OCI-LY3 (cell line): ENCODE measurements at regions not wholly inside any gene's neighbourhood (a gene's known extent, or its start where the extent isn't known, plus 50 kb on each side); places are given as distances from the start of the nearest gene placed in this dataset.

ENCODE experiments used
- H2AFZ ChIP-seq: fragments of 200-600, 300-600 bp; shearing (Covaris generic); 2 replicates; pipeline ENCODE4 v1.6.0; 2014; ENCODE audit warnings: antibody characterized with exemption, low read depth, low read length
- H3K27ac ChIP-seq: fragments of 200-600, 300-600 bp; sonication (generic); 2 replicates; pipeline ENCODE4 v1.5.1; 2014; ENCODE audit warnings: mild to moderate bottlenecking, low read length, moderate library complexity, mixed read lengths
- H3K27me3 ChIP-seq: fragments of 200-600, 300-600 bp; sonication (generic); 2 replicates; pipeline ENCODE4 v1.6.1; 2014; ENCODE audit warnings: low read depth, low read length, mixed read lengths
- H3K36me3 ChIP-seq: fragments of 200-600, 300-600 bp; sonication (generic); replicated peaks from 2 replicates; pipeline ENCODE3; 2014; ENCODE audit warnings: low read depth, low read length, mixed read lengths
- H3K4me1 ChIP-seq: fragments of 300-600, 200-600 bp; sonication (generic); 2 replicates; pipeline ENCODE4 v1.6.1; 2014; ENCODE audit warnings: low read length, mixed read lengths
- H3K4me2 ChIP-seq: fragments of 200-600, 300-600 bp; sonication (generic); 2 replicates; pipeline ENCODE4 v1.6.1; 2014; ENCODE audit warnings: low read length, mixed read lengths
- H3K4me3 ChIP-seq: fragments of 300-600, 200-600 bp; sonication (generic); 2 replicates; pipeline ENCODE4 v1.5.1; 2014; ENCODE audit warnings: antibody characterized with exemption, mild to moderate bottlenecking, low read length, moderate library complexity
- H3K79me2 ChIP-seq: fragments of 300-600, 200-600 bp; shearing (Covaris generic); 2 replicates; pipeline ENCODE4 v1.6.1; 2014; ENCODE audit warnings: mild to moderate bottlenecking, low read length, mixed read lengths
- H3K9ac ChIP-seq: fragments of 300-600, 200-600 bp; shearing (Covaris generic); 2 replicates; pipeline ENCODE4 v1.6.0; 2014; ENCODE audit warnings: mild to moderate bottlenecking, low read length, moderate library complexity
- H3K9me3 ChIP-seq: fragments of 200-600, 300-600 bp; shearing (Covaris generic); 2 replicates; pipeline ENCODE4 v1.6.1; 2014; ENCODE audit warnings: low read length, mixed read lengths; ENCODE audit not compliant: insufficient read depth
- H4K20me1 ChIP-seq: fragments of 200-600, 300-600 bp; sonication (generic); 2 replicates; pipeline ENCODE4 v1.6.1; 2016; ENCODE audit warnings: low read length, mixed read lengths; ENCODE audit not compliant: insufficient read depth
- CTCF ChIP-seq: fragments of 200-600, 300-600 bp; sonication (generic); IDR thresholded peaks from 2 replicates; pipeline ENCODE4 v1.5.1; 2014; ENCODE audit warnings: antibody characterized with exemption, low read length, low read depth
- EZH2phosphoT487 ChIP-seq: fragments of 200-600 bp; shearing (Covaris generic); IDR thresholded peaks from 2 replicates; pipeline ENCODE4 v1.6.1; 2018; ENCODE audit warnings: antibody characterized with exemption, mixed run types, low read depth

DNA sequence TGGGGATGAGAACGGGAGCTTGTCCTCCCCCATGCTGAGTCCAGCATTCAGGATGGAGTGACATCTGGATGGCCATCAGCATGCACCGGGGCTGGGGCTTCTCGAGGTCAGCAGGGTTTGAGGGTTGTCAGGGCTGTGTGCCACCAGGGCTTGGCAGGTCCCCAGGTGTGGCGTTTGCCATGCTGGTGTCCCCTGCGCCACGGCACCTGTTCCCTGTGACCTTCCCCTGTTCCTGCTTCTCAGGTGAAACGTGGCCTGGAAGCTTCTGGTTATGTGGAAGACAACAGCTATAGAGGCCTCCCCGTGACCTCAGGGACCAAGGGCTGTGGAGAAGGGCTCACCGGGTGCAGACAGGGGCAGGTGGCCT lies 152.4 kb downstream of the KIF26A start:
- Histone ChIP-seq H3K4me1 (no peaks in the 10 kb centered on the region), H3K79me2 (no peaks in the 10 kb centered on the region), H3K9me3 (no peaks in the 10 kb centered on the region), H3K27me3 (no peaks in the 10 kb centered on the region), H2AFZ (no peak overlapping the region), H3K36me3 (no peaks in the 10 kb centered on the region), H3K27ac (no peak overlapping the region), H3K9ac (no peak overlapping the region), H3K4me2 (no peak overlapping the region), H4K20me1 (no peaks in the 10 kb centered on the region), H3K4me3 (no peak overlapping the region)
- TF ChIP-seq EZH2phosphoT487 = no peak

- Histone ChIP-seq H3K79me2 (no peaks in the 10 kb centered on the region), H3K9me3 (no peaks in the 10 kb centered on the region), H4K20me1 (no peaks in the 10 kb centered on the region), H3K4me3 (no peak overlapping the region), H3K4me2 (no peak overlapping the region), H3K9ac (no peak overlapping the region), H3K4me1 (no peaks in the 10 kb centered on the region), H3K36me3 (no peaks in the 10 kb centered on the region), H3K27ac (no peak overlapping the region), H2AFZ (no peak overlapping the region), H3K27me3 (no peaks in the 10 kb centered on the region)
- no peak for TF ChIP-seq EZH2phosphoT487
- no peak for TF ChIP-seq CTCF
Measured at GRCh38 chr14:104291123-104292000, 153.0 kb downstream of the KIF26A start.

DNA sequence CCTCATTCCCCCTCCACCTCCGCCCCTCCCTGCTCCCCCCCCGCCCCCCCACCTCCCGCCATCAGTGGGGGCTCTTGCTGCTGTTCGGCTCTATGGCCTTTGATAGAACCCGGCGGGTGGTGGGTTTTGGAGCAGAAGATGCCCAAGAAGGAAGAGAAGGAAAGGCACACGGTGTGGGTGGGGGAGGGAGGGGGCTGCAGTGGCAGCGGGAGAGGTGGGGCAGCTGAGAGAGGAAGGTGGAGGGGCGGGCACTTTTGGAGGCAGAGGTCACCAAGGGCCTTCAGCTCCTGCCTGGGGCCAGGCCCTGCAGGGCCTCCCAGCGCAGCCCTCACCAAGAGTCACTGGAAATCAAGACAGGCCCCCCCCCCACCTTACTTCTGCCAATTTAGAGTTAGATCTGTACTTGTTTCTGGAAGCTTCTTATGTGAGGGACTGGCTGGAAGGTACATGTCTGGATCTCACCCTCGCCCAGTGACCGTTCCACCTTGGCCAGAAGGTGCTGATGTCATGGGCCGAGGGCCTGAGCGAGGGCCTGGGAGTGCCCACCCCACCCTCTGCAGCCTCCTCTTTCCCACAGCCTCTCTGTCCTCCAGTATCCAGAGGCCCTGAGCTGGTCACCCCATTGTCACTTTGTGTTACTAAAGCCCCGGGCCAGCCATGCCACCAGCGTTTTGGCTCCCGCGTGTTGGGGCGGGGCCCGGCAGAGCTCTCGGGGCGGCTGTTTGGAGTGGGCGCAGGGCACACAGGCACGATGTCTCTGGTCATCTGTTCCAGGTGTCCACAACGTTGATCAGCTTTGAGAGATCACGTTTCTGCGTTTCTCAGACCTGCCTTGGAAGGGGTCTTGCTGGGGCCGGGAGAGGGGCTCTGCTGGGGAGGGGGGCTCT lies 153.9 kb downstream of the KIF26A start:
- H3K9ac ChIP-seq = no peak overlapping the region
- H3K9me3 ChIP-seq = no peaks in the 10 kb centered on the region
- H3K27me3 ChIP-seq = no peaks in the 10 kb centered on the region
- H3K4me3 ChIP-seq = no peak overlapping the region
- H3K27ac ChIP-seq = no peak overlapping the region
- no peak overlapping the region for H3K4me2 ChIP-seq
- H2AFZ ChIP-seq = no peak overlapping the region
- no peaks in the 10 kb centered on the region for H3K4me1 ChIP-seq
- no peaks in the 10 kb centered on the region for H3K79me2 ChIP-seq
- H3K36me3 ChIP-seq = no peaks in the 10 kb centered on the region
- no peak for TF ChIP-seq EZH2phosphoT487
- no peak for TF ChIP-seq CTCF
- no peaks in the 10 kb centered on the region for H4K20me1 ChIP-seq

GRCh38 chr14:104293231-104293841 lies 154.9 kb downstream of the KIF26A start:
- no peak overlapping the region for H3K9ac ChIP-seq
- H3K4me2 ChIP-seq = no peak overlapping the region
- no peak for TF ChIP-seq EZH2phosphoT487
- TF ChIP-seq CTCF = no peak
- no peaks in the 10 kb centered on the region for H4K20me1 ChIP-seq
- H3K4me1 ChIP-seq = no peaks in the 10 kb centered on the region
- no peak overlapping the region for H2AFZ ChIP-seq
- no peak overlapping the region for H3K4me3 ChIP-seq
- H3K36me3 ChIP-seq = no peaks in the 10 kb centered on the region
- no peaks in the 10 kb centered on the region for H3K27me3 ChIP-seq
- H3K27ac ChIP-seq = no peak overlapping the region
- no peaks in the 10 kb centered on the region for H3K79me2 ChIP-seq
- H3K9me3 ChIP-seq = no peaks in the 10 kb centered on the region
